Stimulated activated CD4-positive, alpha-beta T cell treated with anti-CD3 and anti-CD28 coated beads, Interleukin-1b, Interleukin-23, amount 100 ng/mL, for 1 hour (primary cell): ENCODE measurements at regions not wholly inside any gene's neighbourhood (a gene's known extent, or its start where the extent isn't known, plus 50 kb on each side); places are given as distances from the start of the nearest gene placed in this dataset.

Experiments
- DNase-seq, 2 donors: peaks; one replicate each; pipeline ENCODE4 v3.0.0-alpha.2; 2020; ENCODE audit warnings: low read depth in 2 of 2

DNA sequence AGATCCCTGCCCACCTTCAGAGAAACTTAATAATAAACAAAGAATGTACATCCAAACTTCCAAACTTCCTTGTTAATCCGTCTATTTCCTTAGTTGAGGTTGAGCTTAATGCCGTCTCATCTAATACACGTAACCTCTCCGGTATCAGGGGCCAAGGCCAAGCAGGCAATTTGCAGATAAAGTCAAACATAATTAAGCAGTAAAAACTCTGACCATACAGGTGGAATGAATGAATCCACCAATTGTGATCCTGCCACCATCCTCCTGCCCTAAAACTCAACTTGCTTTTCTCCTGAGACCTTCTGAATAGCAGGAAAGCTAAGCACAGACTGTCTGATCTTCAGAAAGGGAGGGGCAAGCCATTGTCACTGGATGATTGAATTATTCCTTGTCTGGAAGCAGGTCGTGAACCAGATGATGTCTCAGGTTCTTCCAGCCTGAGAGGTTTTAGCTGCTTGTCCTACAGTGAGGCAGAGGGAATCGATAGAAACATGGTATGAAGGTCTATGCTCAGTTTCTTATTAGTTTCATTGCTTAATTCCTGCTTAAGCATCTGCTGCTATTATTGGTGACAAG is 1111.8 kb upstream of the EEF2KMT start:
- no peak for DNase-seq

GRCh38 chr16:6207580-6207979 is 1110.0 kb upstream of the EEF2KMT start:
- no peak for DNase-seq

- DNase-seq = no peak
Observed at GRCh38 chr16:6207124-6207523, 1109.5 kb upstream of the EEF2KMT start.

- DNase-seq = no peak
Observed at GRCh38 chr16:6206080-6206479, 1108.5 kb upstream of the EEF2KMT start.

GRCh38 chr16:6204945-6205344 is 1107.3 kb upstream of the EEF2KMT start:
- no peak for DNase-seq

- no peak for DNase-seq
Observed at GRCh38 chr16:6200861-6201260, 1103.3 kb upstream of the EEF2KMT start.

DNA sequence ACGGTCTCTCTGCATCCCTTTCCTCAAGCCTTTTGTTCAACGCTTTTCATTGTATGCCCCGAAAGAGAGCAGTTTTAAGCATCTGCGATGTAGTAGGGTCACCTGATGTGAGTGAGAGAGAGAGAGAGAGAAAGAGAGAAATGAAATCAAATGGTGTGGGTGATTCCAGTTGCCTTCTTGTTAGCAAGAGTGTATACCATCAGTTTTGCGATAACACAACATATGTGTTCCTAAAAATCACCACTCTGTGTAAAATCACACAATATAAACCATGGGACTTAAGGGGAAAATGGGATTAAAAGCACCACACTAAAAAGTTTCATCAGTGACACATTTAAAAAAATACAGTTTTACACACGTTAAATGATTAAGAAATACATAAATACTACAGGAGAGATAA is 1102.7 kb upstream of the EEF2KMT start:
- DNase-seq = no peak

GRCh38 chr16:6195966-6196365 is 1098.4 kb upstream of the EEF2KMT start:
- no peak for DNase-seq

DNA sequence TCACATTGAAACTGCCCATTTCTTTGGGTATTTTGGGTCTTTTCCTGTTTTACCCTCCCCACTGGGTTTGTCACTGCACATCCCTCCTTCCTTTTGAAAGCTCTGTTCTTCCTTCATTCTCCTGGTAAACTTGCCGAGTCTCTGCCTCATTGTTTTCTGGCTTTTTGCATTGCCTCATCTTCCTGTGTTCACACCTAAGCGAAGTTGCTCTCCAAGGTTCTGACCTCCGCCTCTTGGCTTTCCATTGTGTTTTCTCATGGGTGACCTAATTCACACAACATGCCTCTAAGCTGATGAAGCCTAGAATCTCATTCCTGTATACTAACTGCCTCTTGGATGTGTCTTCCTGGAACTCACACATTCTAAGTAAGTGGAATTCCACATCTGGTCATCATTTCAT is 1096.1 kb upstream of the EEF2KMT start:
- DNase-seq = no peak

DNA sequence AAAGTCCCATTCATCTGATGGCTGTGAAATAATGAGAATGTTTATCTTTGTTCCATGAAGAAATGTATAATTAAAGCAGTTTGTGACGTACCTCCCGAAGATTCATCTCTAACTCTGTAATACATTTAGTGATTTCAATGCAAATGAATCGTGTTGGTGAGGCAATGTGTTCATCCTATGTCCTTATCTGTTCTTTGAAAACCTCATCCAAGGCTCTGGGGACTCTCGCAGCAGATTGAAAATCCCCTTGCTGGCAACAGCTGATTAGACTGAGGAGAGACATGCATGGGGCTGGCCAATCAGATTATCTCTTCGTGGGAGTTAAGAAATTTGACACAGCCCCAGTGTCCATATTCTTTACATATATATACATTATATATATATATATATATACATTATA is 1095.4 kb upstream of the EEF2KMT start:
- DNase-seq = no peak

- no peak for DNase-seq
Observed at GRCh38 chr16:6192532-6192931, 1094.9 kb upstream of the EEF2KMT start.

DNA sequence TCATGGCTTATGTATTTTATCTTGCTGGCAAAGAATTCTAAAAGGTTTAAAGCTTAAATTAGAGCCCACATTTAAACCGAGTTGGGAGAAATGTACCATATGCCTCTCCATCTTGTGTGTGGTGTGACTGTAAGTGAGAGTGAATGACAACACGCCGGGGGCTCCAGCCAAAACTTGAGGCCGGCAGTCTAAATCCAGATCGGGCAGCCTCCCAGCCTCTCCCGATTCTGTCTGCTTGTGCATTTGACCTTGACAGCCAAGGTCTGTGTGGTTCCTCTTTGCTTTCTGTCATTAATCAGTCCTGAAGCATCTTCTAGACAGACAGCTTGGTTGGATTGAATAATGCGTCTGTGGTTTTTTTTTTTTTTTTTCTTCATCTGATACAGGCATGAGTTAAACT is 1093.2 kb upstream of the EEF2KMT start:
- no peak for DNase-seq

GRCh38 chr16:6189216-6189615 is 1091.6 kb upstream of the EEF2KMT start:
- DNase-seq = no peak

DNA sequence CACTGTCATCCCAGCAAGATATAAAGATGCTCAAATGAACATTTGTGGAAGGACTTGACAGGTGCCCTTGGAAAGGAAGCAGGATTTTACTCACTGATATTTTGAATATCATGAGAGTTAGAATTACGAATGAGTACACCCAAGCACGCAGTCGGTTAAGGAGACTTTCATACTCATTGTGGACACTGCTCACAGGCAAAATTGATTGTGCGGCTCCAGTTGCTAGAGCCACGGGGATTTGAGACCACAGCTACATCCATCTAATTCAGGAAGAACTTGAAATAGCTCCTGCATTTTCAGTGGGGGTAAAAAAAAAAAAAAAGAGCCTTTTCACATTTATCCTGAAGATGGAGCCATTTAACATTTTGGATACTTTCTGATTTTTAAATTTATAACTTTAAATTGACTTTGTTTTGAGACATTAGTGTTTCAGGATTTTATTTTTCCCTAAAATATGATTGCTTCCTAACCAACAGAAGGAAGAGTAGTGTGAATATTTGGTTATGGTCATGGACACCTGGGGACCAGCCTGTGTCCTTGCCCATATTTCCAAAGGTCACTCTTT is 1080.1 kb upstream of the EEF2KMT start:
- DNase-seq = no peak

- DNase-seq = no peak
Observed at GRCh38 chr16:6170022-6170421, 1072.4 kb upstream of the EEF2KMT start.

DNA sequence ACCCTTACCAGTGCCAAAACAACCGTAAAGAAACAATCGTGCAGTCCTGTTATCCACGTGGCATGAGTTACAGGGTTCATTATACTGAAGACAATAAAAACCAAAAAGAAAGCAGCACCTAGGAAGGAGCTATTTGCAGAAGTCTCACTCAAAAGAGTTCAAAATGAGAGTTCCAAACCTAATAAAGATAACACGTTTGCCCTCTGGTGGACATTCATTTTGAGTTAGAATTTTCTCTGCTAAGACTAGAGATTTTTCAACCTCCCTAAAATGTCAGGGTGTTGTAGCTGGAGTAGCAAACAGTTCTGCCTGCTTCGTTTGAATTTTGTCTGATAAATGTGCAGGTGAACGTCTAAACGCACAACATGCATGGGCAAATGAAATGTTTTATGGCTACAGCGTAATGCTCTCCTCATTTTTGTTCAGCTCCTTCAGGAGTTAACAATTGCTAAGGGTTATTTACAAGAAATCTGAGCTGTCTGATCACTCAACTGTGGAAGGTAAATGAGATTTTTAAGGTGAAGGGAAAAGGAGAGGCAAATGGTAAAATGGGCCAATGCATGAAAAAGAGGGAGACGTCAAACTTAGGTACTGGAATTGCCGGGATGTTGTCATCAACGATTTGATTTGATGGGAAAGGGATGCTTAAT is 1067.9 kb upstream of the EEF2KMT start:
- no peak for DNase-seq

DNA sequence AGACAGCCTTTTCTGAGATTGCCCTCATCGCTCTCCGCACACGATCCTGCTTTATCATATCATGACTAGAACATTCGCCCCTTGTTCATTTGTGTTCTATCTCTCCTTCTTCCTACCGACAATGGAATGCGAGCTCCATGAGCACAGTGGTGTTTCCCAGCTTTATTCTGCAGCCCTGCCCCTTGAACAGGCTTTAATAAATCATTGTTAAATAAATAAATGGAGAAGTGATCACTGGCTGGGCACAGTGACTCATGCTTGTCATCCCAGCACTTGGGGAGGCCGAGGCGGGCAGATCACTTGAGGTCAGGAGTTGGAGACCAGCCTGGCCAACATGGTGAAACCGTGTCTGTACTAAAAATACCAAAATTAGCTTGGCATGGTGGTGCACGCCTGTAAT is 1063.3 kb upstream of the EEF2KMT start:
- no peak for DNase-seq

DNA sequence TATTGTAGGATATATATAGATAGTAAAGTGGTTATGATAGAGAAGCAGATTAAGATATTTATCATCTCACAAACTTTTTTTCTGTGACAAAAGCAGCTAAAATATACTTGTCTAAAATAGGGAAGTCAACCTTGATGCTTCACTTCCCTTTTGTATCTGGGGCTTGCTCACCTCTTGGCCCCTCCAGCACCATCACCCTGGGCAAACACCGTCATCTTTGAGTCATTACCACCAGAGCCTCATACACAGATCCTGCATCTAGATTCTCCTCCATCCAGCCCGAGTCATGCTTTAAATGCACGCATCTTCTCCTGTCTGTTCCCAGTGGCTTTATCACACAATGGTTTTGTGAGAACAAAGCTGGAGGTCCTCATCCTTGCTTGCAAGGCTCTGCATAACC is 1062.7 kb upstream of the EEF2KMT start:
- DNase-seq = no peak

GRCh38 chr16:6157806-6158205 is 1060.2 kb upstream of the EEF2KMT start:
- no peak for DNase-seq

DNA sequence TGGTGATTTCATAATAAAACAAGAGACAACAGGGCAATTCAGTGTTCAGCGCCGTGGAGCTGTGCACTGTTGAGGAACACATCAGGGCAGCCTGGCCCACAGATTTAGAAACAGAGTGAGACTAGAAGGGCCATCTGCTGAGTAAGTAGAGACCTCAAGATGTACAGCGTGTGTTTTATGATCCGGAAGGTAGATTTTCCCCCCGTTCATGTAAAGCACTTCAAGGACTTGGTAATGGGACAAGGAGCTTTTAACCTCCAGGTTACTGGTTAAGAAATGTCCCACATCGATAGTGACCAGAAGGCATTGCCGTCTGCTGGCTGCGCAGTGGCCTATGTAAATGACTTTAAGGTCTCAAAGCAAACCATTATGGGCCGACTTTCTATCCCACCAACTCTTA is 1057.7 kb upstream of the EEF2KMT start:
- no peak for DNase-seq

- DNase-seq = no peak
Observed at GRCh38 chr16:6153901-6154300, 1056.3 kb upstream of the EEF2KMT start.

DNA sequence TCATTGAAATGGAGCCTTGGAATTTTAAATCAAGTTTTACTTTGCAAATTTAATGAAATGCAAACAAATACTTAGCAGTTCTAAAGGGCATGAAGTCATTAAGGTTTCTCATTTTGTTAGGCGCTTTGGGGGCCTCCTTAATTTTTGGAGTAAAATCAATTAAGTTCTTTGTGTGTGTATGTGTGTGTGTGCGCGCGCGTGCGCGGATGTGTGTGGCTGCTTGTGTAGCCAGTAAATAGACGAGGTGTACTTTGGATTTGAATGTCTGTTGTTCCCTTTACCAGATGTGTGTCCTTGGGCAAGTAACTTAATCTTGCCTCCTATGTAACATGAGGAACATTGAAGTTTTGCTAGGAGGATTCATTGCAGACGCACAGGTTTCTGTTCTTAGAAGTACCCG is 1051.4 kb upstream of the EEF2KMT start:
- no peak for DNase-seq

DNA sequence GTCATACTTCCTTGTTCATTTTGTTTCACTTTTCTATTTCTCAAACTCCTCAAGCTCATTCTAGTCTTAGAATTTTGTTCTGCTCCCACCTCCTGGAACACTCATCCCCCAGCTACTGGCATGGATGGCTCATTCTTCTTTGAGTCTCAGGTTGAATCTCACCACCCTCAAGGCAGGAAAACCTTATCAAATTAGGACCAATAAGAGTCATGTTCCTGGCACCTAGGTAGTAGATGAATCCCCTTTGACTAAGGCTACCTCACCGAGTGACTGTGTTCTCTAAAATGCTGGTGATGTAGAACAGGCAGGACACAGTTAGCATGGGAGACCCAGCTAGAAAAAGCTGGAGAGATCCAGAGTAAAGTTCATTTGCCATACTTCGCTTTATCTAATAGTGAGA is 1050.8 kb upstream of the EEF2KMT start:
- no peak for DNase-seq
